ENCODE measurements at regions not wholly inside any gene's neighbourhood (a gene's known extent, or its start where the extent isn't known, plus 50 kb on each side); places are given as distances from the start of the nearest gene placed in this dataset.
A peak's percentile ranks its signal among the peaks of the same experiment; 100 is the strongest.

GRCh38 chr19:33905937-33906577 lies 109.4 kb downstream of the KCTD15 start (continued):
- TF ChIP-seq, protein P1, sequence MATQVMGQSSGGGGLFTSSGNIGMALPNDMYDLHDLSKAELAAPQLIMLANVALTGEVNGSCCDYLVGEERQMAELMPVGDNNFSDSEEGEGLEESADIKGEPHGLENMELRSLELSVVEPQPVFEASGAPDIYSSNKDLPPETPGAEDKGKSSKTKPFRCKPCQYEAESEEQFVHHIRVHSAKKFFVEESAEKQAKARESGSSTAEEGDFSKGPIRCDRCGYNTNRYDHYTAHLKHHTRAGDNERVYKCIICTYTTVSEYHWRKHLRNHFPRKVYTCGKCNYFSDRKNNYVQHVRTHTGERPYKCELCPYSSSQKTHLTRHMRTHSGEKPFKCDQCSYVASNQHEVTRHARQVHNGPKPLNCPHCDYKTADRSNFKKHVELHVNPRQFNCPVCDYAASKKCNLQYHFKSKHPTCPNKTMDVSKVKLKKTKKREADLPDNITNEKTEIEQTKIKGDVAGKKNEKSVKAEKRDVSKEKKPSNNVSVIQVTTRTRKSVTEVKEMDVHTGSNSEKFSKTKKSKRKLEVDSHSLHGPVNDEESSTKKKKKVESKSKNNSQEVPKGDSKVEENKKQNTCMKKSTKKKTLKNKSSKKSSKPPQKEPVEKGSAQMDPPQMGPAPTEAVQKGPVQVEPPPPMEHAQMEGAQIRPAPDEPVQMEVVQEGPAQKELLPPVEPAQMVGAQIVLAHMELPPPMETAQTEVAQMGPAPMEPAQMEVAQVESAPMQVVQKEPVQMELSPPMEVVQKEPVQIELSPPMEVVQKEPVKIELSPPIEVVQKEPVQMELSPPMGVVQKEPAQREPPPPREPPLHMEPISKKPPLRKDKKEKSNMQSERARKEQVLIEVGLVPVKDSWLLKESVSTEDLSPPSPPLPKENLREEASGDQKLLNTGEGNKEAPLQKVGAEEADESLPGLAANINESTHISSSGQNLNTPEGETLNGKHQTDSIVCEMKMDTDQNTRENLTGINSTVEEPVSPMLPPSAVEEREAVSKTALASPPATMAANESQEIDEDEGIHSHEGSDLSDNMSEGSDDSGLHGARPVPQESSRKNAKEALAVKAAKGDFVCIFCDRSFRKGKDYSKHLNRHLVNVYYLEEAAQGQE (IDR thresholded peaks at IDR 0.05; ENCODE audit: low read depth, low read length), result no peak
- no peak for TF ChIP-seq FOSL2 (IDR thresholded peaks at IDR 0.05; ENCODE audit: borderline replicate concordance, low read depth)
- TF ChIP-seq, protein P2, sequence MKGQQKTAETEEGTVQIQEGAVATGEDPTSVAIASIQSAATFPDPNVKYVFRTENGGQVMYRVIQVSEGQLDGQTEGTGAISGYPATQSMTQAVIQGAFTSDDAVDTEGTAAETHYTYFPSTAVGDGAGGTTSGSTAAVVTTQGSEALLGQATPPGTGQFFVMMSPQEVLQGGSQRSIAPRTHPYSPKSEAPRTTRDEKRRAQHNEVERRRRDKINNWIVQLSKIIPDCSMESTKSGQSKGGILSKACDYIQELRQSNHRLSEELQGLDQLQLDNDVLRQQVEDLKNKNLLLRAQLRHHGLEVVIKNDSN (IDR thresholded peaks at IDR 0.05; ENCODE audit: borderline replicate concordance, low read depth), result no peak
- no peak for TF ChIP-seq POLR2AphosphoS5 (IDR thresholded peaks at IDR 0.05; ENCODE audit: low read depth, low read length)

DNA sequence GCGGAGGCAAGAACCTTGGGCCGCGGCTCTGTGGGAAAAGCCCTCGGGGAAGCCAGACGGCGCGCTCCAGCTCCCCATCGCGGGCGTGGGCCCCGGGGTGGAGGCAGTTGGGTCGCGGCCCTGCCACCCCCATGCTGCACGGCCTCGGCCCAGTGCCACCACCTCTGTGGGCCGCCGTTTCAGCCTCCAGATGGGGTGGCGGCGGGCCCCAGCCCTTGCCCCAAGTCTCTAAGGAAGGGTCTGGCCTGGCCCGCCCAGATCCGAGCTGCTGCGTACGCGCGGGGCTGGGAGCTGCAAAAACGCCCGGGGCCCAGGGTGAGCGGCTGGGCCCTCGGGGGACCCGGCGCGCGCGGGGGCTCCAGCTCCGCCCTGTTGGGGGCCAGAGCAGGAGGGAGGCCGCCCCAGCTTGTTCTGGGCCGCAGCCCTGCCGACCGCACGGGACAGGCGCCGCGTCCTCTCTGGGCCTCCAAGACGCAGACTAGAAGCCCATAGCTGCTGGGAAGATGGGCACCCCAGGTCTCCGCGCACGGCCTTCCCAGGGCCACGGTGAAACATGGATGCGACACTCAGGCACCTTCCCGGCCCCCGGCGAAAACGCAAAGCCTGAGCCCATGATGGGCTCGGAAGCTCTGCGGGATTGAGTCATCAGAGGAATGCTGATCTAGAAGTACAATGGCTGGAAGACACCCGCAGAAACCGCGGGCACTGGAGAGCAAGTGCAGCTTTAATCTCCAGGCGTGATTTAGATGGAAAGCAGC lies 110.1 kb downstream of the KCTD15 start:
- Histone ChIP-seq H3K79me2 (ENCODE audit: insufficient read depth) (no peaks in the 10 kb centered on the region), H3K4me2 (no peak overlapping the region), H2AFZ (ENCODE audit: low read depth) (no peak overlapping the region), H3K4me3 (ENCODE audit: low read depth in 2 of 2, low read length in 1 of 2) (peak overlapping the region in 1 of 2 experiments; percentile 7; a peak in 1 of 4 replicates), H3K9me2 (no peaks in the 10 kb centered on the region), H3K36me3 (replicated peaks in 1 of 2; ENCODE audit: control insufficient read depth in 1 of 2, insufficient read depth in 2 of 2, low read length in 1 of 2) (no peaks in the 10 kb centered on the region), H3K27me3 (ENCODE audit: insufficient read depth) (no peaks in the 10 kb centered on the region), H3K4me1 (ENCODE audit: control insufficient read depth in 1 of 2, insufficient read depth in 2 of 2, low read depth in 1 of 2, low read length in 1 of 2) (peaks cover 0 to 5% of the 10 kb centered on the region in 2 experiments; a peak in 1 of 4 replicates), H4K20me1 (ENCODE audit: insufficient read depth) (no peaks in the 10 kb centered on the region), H3F3A (replicated peaks; ENCODE audit: insufficient read depth) (no peaks in the 10 kb centered on the region), H3K9ac (no peak overlapping the region), H3K9me3 (no peaks in the 10 kb centered on the region), H3K27ac (ENCODE audit: low read depth in 2 of 2, low read length in 1 of 2) (no peak overlapping the region)
- 68% methylated on average over 10 of the region's 59 CpGs for WGBS (ENCODE audit: low lambda C conversion rate)
- DNase-seq, result no peak
- POLR2A ChIA-PET, result interaction anchor here (0.8 to 2.6 kb wide), 4 partner anchors 37 to 110 kb away, joined by 3 to 11 read pairs (median 4); partner anchors contain the start of gene KCTD15
- TF ChIP-seq ZBTB33 (IDR thresholded peaks at IDR 0.05; ENCODE audit: borderline replicate concordance, low read depth) (no peak), TCF12 (IDR thresholded peaks at IDR 0.05) (no peak), FOXJ3 (CRISPR knock-in tag; IDR thresholded peaks at IDR 0.05) (no peak), YY1 (IDR thresholded peaks at IDR 0.05; ENCODE audit: low read depth) (no peak), SMC3 (IDR thresholded peaks at IDR 0.05; ENCODE audit: low read depth, low read length) (no peak), FOXM1 (IDR thresholded peaks at IDR 0.05; ENCODE audit: low read depth) (no peak), NRF1 (IDR thresholded peaks at IDR 0.05; ENCODE audit: low read depth, low read length) (no peak), PBX3 (IDR thresholded peaks at IDR 0.05) (no peak), RFX5 (IDR thresholded peaks at IDR 0.05; ENCODE audit: low read length) (no peak), POLR2AphosphoS5 (IDR thresholded peaks at IDR 0.05; ENCODE audit: low read depth, low read length) (no peak), CTCF (IDR thresholded peaks at IDR 0.05) (no peak), GABPA (IDR thresholded peaks at IDR 0.05; ENCODE audit: low read depth) (no peak)
- TF ChIP-seq, protein P3, sequence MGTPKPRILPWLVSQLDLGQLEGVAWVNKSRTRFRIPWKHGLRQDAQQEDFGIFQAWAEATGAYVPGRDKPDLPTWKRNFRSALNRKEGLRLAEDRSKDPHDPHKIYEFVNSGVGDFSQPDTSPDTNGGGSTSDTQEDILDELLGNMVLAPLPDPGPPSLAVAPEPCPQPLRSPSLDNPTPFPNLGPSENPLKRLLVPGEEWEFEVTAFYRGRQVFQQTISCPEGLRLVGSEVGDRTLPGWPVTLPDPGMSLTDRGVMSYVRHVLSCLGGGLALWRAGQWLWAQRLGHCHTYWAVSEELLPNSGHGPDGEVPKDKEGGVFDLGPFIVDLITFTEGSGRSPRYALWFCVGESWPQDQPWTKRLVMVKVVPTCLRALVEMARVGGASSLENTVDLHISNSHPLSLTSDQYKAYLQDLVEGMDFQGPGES (IDR thresholded peaks at IDR 0.05; ENCODE audit: low read depth, low read length), result no peak
- TF ChIP-seq, protein P2 (IDR thresholded peaks at IDR 0.05; ENCODE audit: borderline replicate concordance, low read depth), result no peak
- CTCF ChIA-PET, result interaction anchor here (0.9 to 2.7 kb wide), 8 partner anchors 9 to 190 kb away, joined by 3 to 16 read pairs (median 4); no protein-coding TSS in a partner anchor

Measured in SK-N-SH (cell line).